ENCODE measurements at regions not wholly inside any gene's neighbourhood (a gene's known extent, or its start where the extent isn't known, plus 50 kb on each side); places are given as distances from the start of the nearest gene placed in this dataset.
"Not testable (repeated sequence)": the region's sequence is repeated elsewhere in the genome, so short reads cannot be mapped to it uniquely, and the experiment has no call there.

DNA sequence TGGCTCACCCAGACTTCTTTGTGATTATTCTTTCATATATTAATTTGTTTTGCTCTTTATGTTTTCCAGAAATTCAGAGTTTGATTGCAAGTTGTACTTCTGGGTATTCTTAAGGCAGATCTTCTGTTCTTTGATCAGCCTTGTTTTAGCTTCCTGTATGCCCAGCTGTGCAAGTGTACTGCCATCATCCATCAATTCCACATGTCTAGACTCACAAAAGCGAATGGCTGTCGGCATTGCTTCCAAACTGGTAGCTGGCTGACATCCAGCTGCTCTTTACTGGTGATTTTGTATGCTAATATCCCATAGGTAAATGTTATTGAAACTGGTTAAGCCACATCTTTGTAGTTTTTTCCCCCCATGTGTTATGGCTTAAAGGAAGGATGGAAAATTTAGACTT, 1084.8 kb upstream of the CITED2 start:
- DNase-seq (ENCODE audit: low spot score) = no peak

DNA sequence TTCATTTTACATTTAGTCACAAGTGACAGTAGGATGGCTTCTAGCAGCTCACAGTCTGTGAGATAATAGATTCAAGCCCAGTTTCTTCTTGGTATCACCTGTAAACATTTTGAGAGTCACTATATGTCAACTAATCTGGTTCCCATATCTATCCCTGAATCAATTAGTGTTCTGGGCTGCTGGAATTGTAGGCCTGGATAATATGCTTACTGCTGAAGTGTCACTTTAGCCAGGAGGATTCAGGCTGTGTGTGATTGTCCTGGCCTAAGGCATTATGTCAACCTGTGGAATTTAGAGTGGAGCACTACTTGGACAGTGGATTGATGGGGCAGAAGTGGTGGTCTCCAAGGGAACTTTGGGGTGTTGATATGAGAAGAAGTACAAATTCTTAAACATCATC, 1071.8 kb upstream of the CITED2 start:
- DNase-seq (ENCODE audit: low spot score) = no peak

DNA sequence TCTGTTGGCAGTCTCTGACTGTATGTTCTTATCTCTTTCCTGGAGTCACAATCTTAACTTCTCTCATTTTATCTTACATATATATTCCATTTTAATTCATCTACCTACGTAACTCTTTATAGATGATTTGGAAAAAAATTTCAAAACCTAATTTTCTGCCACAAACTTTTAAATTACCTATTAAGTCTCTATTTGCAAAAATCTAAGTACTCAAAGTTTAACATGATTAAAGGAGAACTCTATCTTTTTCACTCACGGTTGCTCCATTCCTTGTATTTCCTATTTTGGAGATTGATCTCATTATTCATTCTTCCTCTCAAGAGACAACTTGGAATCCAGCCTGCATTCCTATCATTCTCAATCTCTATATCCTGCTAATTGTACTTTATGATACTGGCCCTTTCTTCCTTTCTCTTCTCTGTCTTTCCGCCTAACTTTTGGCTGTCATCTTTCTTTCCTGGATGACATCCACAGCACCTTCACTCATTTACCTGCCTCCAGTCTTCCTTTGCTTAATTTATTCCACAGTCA, 1071.1 kb upstream of the CITED2 start:
- no peak for DNase-seq (ENCODE audit: low spot score)

- DNase-seq (ENCODE audit: low spot score) = not testable (repeated sequence)
These were observed 1068.7 kb upstream of the CITED2 start for GRCh38 chr6:140443112-140443511.

DNA sequence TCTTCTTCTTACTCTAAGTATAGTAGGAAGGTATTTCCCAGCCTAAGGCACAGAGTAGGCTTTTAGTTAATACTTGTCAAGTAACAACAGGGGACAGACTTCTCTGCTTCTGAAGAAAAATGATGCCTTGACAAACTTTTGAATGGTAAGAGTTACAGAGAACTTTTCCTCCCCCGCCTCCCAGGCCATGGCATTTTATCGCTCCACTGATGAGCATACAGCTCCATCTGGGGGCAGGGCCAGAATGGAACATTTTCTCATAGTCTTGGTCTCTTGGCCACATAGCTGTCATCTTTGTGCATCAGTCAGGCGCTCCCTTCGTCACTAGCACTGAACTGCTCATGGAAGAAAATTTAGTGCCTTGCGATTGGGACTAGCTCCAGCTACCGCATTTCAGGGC, 1066.8 kb upstream of the CITED2 start:
- DNase-seq (ENCODE audit: low spot score) = no peak

DNA sequence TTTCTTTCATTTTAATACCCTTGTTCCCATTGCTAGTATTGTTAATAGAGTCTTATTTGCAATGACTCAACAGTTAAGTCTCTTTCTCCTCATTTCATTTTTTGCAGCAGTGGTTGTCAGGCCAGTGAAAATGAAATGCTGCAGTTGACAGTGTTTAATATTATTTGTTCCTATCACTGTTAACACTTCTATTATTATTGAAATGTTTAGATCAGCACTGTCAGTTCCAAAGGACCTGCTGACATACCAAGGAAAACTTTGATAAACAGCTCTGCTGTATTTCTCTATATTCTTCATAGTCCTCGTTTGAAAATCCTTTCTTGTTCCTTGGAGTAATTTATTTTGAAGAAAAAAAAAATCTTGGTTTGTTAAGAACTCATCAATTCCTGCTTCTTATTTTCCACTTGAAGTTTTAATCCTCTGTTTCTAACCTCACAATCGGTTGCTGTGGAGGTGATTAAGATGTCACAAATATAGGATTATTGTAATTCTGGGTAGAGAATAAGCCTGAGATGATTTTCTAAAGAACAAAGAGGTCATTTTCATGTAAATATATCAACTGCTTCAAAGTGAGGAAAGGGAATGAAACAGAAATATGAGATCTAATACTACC, 1065.9 kb upstream of the CITED2 start:
- DNase-seq (ENCODE audit: low spot score) = no peak

DNA sequence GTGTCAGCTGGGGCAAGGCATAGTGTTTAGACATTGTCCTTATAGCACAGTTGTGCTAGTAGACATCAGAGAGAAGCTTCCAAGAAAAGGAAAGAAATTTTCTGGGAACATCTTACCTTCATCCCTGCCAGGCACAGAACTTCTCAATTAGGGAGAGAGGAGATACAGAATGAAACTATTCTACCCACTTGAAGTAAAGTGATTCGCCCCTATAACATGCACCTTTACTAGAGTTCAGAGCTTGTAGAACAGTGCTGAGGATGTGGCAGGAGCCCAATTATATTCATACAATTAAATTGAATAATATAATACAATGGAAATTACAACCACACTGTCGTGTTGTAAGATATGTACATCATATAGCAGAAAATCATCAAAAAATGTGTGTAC, 1063.9 kb upstream of the CITED2 start:
- DNase-seq (ENCODE audit: low spot score) = no peak

DNA sequence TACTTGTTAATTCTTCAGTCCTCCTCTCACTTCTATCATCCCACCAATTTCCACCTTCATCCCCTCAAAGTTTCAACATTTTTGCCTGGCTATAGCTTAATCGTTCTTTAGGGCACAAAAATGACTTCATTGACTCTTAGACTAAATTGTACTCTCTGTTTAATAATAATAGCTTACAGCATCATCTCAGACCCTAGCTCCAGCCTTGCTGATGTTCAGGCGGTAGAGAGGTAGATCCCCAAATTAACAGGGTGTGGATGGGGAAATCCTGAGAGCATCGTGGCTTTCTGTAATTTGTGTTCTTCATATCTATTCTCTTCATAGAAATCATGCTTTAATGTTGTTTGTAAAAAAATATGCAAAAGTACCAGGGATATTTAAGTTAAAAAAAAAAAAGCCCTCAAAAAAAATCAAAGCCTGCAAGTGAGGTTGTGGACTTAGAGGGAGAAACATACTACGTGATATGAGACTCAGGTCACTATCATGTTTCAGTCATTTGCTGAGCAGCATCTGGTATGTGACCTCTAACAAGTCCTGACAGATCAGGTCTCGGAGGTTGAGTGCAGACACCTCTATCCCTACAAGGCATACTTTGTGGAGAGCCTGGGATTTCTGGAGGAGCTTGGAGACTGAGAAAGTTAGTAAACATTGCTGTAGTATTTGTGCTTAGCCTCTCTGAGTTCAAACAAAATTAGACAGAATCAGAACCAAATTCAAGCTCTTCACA, 1063.3 kb upstream of the CITED2 start:
- no peak for DNase-seq (ENCODE audit: low spot score)

DNA sequence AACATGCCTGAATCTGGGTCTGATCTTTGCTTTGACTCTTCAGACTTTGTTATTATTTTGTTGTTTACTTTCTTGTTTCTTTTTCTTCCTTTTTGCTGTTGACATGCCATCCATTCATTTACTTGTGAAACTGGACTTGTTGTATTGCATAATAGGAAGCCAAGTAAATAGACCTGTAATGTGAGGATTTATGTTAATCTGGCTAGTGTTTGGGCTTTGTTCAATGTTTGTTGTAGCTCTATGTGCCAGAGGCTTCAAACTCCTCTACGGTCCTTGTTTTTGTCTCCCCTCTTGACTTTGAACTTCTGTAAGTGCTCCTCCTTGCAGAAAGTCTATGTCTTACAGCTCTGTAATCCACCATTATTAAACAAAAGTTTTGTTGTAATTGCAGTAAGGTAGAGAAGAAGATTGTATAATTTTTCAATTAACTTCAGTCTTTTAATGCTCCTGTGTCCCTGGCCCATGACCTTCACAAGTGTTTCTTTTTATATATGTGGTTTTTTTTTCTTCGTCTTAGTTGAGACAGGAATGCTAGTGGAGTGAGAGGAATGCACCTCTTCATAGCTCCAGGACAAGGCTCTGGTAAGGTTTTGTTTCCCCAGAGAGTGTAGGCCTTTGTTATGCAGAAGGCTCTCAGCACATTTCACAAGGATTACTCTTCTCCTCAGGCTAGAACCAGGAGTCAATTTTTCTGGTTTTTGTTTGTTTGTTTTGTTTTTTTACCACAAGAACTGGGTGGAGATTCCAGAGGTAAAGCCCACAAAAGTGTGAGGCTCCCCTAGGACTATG, 1061.8 kb upstream of the CITED2 start:
- no peak for DNase-seq (ENCODE audit: low spot score)

DNA sequence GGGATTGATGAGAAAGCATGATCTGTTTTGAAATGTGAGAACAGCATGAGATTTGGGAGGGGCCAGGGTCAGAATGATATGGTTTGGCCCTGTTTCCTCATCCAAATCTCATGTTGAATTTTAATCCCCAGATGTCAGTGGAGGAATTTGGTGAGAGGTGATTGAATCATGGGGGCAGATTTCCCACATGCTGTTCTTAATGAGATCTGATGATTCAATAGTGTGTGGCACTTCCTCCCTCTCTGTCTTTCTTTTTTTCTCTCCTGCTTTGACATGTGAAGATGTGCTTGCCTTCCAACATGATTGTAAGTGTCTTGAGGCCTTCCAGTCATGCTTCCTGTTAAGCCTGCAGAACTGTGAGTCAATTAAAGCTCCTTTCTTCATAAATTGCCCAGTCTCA, 1060.3 kb upstream of the CITED2 start:
- DNase-seq (ENCODE audit: low spot score) = no peak

- DNase-seq (ENCODE audit: low spot score) = no peak
These were observed 1058.6 kb upstream of the CITED2 start for GRCh38 chr6:140433072-140433471.

DNA sequence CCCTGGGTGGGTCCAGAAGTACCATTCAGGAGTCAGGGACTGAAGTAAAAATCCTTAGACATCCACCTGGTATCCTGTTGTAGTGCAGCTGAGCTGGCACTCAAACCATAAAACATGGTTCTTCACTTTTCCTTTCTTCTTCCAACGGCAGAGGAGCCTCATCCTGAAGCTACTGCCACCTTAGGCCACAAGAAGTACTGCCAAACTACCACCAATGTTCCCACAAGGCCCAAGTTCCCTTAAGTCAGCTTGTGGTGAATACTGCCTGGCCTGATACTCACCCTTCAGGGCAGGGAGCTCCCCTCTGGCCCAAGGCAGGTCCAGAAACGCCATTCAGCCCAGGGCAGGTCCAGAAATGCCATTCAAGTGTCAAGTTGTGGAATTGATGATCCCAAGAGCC, 1053.4 kb upstream of the CITED2 start:
- DNase-seq (ENCODE audit: low spot score) = no peak

DNA sequence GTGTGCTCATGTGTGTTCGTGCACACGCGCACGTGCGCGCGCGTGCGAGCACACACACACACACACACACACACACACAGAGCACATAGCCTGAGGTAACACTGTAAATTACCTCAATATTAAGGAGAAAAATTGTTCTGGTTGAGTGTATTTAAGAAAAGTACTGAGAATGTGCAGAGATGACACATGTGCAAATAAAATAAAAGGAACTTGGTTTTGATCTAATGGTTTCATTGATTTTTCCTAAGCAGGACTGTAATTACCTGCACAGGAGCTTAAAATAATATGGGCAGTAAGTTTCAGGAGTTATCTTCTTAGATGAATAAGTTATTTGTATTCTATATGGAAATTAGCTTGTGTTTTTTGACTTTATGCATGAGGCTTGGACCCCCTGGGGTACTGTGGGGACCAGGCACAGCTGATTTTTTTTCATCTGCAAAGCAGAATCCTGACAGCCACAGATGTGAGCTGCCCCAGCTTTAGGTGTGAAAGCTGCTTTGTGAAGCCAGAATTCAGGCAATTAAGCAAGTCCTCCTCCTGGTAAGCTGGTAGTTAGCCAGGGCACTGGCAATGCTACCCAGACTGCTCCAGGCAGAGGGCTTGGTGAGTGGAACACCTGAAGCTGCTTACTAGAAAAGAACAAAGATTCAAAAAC, 1040.6 kb upstream of the CITED2 start:
- DNase-seq (ENCODE audit: low spot score) = no peak

GRCh38 chr6:140403020-140403419, 1028.6 kb upstream of the CITED2 start:
- no peak for DNase-seq (ENCODE audit: low spot score)

DNA sequence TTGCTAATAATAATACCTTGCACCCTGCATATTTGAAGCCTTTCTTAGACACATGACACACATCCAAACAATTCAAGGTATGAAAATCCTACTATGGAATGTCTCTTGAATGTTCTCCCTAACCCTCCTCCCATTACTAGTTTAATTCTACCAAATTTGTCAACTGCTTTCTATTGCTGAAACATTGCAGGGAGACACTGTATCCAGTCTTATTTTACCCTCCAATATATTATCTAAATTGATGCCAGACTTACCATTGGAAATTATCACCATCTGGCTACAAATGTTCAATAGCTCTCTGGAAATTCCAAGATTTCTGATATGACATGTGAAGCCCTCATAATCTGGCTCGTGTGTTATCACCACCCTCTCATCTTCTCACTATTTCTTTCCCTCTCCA, 1027.3 kb upstream of the CITED2 start:
- no peak for DNase-seq (ENCODE audit: low spot score)

GRCh38 chr6:140398076-140398475, 1023.6 kb upstream of the CITED2 start:
- no peak for DNase-seq (ENCODE audit: low spot score)

DNA sequence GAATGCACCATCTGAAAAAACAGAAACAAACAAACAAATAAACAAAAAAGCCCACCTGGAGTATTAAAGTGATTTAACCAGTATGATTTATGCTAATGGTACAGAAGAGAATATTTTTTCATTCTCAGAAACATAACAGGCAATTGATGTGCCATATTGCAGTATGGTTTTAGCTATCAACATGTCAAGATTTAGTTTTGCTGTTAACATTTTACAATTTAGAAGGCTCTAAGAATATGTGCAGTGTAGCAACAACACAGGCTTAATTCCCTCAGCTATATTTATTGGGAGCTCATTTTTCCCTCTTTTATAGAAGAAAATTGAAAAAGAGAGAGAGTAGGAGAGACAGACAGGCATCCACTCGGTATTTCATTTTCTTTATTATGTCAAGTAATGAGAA, 1022.7 kb upstream of the CITED2 start:
- no peak for DNase-seq (ENCODE audit: low spot score)

DNA sequence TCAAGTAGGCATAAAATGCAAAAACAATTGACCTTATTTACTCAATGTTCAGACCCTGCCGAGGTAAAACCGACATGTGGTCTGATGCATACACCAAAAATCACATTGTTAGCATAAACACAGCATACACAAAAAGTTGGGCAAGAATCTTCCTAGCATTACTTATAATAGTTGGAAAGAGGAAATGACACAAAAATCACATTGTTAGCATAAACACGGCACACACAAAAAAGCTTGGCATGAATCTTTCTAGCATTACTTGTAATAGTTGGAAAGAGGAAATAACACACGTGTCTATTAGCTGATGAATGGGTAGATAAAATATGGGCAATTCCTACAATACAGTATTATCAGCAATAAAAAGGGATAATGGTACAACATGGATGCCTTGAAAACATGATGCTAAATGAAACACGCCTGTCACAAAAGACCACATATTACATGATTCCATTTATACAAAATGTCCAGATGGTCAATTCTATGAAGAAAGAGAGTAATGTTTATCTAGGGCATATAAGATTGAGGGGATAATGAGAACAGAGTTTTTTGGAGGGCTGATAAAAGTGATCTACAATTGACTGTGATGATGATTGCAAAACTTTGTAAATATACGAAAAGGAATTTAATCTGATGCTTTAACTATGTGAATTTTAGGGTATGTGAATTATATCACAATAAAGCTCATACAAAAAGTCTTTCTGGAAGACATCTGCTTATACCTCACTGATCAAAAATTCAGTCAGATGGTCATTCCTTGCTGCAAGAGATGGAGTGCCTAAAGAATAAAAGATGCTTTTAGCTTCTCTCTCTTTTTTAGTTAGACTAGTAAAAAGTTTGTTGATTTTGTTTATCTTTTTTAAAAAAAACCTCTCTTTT, 1019.5 kb upstream of the CITED2 start:
- DNase-seq (ENCODE audit: low spot score) = no peak

DNA sequence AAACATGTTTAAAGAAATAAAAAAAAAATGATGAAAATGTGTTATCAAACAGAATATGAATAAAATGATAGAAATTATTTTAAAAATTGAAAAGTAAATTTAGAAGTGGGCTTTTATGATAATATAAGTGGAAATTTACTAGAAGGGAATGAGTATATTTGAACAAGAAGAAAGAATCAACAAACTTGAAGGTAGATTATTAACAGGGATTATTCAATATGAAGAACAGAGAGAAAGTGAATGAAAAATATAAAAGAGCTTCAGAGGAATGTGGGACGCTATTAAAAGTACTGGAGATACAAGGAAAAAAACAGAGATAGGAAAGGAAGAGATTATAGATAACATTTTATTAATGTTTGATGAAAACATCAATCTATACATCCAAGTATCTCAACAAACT, 1014.4 kb upstream of the CITED2 start:
- no peak for DNase-seq (ENCODE audit: low spot score)

DNA sequence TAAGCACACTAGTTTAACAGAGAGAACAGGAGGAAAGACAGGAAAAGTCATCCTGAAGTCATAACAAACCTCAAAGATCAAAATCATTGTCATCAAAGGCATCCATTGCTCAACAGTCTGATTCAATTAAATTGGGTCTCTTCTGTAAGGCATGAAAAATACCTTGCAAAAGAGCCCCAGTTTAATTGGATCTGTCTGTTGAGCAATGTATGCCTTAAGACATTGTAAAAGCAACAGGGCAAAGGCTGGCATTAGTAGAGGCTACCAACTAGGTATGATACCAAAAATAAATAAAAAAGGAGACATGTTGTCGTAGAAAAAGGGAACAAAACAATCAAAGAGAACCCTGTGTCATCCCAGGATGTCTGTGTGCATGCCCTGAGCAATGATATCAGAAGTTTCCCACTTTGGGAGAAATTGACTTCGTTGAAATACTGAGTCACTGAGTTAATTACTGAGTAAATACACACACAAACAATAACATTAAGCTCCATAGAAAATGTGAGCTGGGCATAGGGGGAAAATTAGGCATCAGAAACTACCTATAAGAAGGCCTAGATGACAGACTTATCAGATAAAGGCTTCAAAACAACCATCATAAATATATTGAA, 1013.8 kb upstream of the CITED2 start:
- DNase-seq (ENCODE audit: low spot score) = no peak

DNA sequence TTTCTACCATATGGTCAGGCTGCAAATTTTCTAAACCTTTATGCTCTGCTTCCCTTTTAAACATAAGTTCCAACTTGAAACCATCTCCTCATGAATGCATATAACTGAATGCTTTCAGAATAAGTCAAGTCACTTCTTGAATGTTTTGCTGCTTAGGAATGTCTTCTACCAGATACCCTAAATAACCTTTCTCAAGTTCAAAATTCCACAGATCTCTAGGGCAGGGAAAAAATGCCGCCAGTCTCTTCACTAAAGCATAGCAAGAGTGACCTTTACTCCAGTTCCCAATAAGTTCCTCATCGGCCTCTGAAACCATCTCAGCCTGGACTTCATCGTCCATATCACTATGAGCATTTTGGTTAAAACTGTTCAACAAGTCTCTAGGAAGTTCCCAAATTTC, 1011.2 kb upstream of the CITED2 start:
- no peak for DNase-seq (ENCODE audit: low spot score)

Measured in CD4-positive, alpha-beta T cell treated with Interleukin-2 at 100 ng/mL for 4 hours (primary cell).